Right forelimb (tissue), 1 donor: ENCODE measurements at regions not wholly inside any gene's neighbourhood (a gene's known extent, or its start where the extent isn't known, plus 50 kb on each side); places are given as distances from the start of the nearest gene placed in this dataset.

ENCODE experiments used
- DNase-seq: peaks from one replicate; pipeline ENCODE4 v3.0.0-alpha.2; 2018

- no peak for DNase-seq
These were observed 132.4 kb upstream of the LMO4 start for GRCh38 chr1:87196110-87196827.

DNA sequence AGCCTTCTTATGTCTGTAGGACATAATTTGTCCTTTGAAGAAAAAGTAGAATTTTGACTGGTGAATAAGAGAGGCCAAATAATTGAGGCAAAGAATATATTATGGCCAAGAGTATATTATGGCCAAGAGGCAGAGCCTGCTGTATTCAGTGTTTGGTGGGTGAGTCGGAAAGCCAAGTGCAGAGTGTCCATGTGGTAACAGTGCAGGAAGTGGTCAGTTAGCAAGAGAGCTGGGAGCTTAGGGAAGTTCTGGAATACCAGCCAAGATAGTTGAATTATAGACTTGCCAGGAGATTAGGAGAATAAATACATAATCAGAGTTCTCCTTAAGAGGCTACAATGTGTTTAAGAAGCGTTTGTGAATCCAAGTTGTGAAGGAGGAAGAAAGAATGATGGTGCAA is 131.5 kb upstream of the LMO4 start:
- no peak for DNase-seq

DNA sequence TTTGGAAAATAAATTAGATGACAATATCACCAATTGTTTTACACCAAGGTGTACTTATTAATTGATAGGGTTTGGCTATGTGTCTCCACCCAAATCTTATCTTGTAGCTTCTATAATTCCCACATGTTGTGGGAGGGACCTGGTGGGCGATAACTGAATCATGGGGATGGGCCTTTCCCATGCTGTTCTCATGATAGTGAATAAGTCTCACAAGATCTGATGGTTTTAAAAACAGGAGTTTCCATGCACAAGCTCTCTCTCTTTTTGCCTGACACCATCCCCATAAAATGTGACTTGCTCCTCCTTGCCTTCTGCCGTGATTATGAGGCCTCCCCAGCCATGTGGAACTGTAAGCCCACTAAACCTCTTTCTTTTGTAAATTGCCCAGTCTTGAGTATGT is 131.0 kb upstream of the LMO4 start:
- DNase-seq, result no peak

DNA sequence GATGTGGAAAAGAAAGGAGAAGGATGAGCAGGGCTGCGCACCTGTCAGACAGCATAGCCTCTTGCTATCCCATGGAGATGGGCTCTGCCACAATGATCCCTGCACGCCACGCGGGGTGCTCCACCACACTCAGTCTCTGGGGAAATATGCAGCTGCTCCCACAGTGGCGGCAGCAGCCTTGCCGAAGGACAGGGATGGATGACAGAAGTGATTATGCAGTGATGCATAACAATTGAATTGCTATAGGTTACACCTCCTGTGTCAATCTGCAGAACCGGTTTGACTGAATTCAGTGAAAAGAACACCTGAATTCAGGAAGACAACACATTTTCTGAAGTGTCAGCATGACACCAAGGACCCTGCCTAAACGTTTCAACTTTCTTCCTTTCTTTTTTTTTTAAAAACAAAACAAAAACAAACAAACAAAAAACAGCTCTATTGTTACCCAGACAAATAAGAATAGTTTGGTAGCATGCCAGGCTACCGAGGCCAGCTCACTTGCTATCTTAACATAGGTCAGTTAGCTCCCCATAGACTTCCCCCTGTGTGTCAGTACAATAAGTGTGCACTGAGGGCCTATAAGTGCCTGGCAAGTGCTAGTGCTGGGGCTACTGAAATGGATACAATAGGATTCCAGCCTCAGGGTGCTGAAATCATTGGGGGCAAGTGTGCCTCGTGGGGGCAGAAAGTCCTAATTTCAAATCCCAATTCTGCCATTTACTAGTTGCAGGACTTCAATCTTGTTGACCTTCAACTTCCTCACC is 127.6 kb upstream of the LMO4 start:
- no peak for DNase-seq

GRCh38 chr1:87201768-87202167 is 126.9 kb upstream of the LMO4 start:
- no peak for DNase-seq

DNA sequence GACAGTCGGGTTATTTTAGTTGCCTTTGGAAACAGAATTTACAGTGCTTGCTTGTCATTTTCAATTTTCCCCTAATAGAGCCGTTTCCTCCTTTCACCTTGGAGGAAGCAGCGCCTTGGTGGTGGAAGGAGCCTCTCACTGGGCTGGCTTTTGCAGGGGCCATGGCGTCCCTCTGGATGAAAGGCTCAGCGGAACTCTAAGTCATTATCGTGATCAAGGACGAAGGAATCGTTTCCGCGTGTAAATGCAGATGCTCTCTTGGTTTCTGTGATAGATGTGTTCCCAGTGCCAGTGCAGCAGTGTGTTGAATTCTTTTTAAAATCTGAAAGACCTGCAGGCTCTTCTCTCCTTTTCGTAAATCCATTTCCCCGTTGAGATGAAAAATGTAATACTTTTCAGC is 126.2 kb upstream of the LMO4 start:
- no peak for DNase-seq

GRCh38 chr1:87202922-87203655 is 125.6 kb upstream of the LMO4 start:
- DNase-seq, result no peak

DNA sequence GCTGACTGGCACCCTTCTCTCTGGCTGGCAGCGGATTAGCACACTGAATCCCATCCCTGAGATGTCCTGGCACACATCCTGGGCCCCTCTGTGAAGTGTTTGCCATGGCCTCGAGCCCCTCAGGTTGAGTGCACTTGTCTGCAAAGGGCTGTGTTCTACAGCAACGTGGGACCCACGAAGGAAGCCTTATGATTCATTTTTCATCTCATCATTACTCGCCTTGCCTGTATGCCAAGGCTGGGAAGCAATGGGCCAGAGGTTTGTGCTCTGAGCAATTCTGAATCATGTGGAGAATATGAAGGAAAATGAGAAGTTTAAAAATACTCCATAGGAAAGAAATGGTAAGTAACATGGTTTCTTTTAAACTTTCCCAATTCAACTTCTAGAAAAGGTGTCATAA is 124.8 kb upstream of the LMO4 start:
- DNase-seq, result no peak

DNA sequence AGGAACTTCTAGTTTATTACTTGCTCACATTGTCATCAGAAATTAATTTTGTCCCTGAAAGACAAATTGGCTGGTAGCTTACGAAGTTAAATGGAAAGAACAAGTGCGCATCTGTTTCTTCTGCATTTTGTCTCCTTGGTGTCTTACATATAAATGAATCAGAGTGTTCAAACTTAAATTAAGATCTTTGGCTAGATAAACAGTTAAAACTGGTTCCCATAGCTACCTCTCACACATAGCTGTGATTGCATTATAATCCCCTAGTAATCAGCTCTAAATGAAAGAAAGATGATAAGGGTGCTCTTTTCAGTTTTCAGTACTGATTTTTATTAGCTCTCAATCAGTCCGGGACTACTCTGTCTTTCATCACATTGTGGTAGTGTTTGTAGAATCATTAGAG is 124.2 kb upstream of the LMO4 start:
- no peak for DNase-seq

DNA sequence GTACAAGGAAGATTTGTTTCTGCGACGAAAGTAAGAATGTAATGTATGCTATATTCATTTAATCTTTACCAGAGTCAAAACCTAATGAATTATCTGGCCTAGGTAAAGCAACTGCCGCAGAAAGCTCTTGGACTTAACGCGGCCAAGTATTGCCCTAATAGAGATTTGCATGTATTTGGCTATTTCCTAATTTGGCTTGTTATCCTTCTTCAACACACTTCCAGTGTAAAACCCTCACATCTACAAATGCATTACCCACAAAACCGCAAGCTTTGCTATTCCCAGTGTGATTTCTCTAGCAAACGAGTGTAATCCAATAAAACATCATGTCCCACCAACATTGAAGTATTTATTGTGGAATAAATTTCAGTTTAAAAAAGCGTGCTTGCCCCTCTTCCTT is 123.8 kb upstream of the LMO4 start:
- no peak for DNase-seq

- DNase-seq, result no peak
These were observed 122.4 kb upstream of the LMO4 start for GRCh38 chr1:87206044-87206831.

GRCh38 chr1:87208080-87208479 is 120.6 kb upstream of the LMO4 start:
- DNase-seq, result no peak

DNA sequence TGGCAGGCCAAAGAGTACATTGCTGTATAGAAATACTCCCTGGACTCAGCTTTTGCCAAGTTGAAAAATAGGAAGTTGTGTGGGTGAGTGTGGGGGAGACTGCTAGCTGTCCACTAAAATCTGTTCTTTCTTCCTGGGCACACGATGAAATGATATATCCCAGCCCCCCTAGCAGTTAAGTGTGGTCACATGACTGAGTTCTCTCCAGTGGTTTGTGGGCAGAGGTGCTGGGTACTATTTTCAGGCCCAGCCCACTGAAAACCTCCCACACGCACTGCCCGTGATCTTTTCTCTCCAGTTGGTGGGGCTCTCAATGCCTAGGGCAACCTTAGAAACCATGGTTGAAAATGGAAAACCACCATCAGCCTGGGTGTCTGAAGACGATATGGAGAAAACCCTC is 119.7 kb upstream of the LMO4 start:
- no peak for DNase-seq

DNA sequence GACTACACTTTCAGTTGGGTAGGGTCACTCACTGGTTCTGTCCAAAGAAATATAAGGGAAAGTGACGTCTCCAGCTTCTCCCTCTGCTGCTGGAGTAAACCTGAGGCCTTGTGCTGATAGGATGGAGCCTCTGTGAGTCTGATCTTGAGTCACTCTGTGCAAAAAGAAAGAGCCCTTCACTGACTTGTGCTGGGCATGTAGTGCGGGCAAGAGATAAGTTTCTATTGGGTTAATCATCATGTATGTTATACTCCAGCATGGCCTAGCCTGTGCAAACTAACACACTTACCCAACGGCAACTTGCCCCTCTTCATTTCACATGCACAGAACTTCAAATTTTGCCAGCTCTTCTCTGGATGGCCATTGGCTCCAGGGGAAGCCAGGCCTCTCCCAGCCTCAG is 118.5 kb upstream of the LMO4 start:
- DNase-seq, result no peak

DNA sequence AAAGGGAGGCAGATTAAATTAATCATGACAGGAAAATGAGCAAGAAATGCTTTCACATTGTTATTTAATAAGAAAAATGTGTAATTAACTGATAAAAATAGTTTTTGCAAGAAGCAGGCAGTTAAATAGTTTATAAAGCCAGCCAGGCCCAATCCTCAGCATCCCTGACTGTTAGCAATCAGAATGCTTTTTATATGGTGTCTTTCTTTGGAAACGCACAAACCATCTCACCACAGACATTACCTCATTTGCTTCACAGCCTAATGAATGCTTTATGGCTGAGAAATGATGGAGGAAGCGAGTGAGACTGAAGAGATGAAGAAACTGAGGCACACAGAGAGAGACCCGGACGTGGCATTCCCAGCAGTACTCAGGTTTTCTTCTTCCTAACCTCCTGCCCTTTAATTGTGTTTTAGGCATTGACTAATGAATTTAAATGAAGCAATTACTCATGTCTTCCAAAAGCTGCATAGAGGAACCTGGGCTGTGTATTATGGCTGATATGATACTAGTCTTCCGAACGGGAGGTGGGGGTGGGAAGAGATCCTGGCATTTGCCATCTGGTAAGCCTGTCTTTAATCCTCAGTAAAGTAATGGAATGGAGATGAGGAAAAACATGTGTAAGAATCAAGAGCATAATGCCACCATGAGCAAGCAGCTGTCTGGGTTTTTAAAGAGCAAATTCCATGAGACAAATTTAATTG is 116.1 kb upstream of the LMO4 start:
- DNase-seq, result no peak

DNA sequence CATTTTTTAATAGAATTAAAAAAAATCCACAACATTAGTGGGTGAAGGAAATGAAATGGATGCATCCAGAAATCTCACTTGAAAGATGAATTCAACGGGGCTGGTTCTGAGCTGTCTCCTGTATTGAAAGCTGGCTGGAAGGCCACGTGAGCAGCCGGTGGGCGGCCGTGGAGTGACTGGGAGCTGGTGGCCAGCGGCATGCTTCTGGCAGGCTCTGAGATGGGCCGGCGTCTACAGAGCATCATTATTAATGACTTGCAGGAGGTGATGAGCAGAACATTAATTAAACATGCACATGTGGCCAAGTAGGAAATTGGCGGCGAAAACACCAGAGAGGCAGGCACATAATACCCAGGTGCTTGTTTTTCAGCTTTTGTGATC is 115.6 kb upstream of the LMO4 start:
- no peak for DNase-seq

DNA sequence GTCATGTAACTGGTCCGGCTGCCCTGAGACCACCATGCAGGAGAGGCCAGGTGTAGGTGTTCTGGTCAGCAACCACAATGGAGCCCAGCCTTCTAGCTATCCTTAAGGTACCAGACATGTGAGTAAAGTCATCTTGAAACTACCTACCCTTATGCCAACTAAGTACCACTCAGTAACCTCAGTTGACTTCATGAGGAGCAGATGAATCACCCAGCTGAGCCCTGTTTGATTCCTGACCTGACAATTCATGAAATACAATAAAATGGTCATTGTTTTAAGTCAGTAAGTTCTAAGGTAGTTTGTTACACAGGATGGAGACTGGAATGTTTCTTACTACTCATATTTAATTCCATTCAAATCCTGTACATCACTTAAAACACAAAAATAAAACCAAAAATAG is 113.1 kb upstream of the LMO4 start:
- DNase-seq, result no peak

GRCh38 chr1:87218618-87219017 is 110.1 kb upstream of the LMO4 start:
- no peak for DNase-seq

DNA sequence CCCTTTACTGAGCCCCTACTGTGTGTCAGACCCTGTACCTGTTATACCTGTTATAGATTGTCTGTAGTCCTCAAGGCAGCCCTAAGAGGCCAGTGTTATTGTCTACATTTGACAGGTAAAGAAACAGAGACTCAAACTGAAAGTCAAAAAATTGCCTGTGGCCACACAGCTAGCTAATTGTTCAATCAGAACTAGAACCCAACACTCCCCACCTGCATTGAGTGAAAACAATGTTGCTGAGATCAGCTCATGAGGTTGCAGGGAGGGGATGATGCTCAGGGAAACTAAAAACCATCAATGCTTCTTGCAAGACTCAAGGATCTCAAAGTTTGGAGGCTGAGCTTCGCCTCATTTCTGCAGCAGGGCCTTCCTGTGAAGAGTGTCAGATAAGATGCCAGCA is 109.5 kb upstream of the LMO4 start:
- no peak for DNase-seq

DNA sequence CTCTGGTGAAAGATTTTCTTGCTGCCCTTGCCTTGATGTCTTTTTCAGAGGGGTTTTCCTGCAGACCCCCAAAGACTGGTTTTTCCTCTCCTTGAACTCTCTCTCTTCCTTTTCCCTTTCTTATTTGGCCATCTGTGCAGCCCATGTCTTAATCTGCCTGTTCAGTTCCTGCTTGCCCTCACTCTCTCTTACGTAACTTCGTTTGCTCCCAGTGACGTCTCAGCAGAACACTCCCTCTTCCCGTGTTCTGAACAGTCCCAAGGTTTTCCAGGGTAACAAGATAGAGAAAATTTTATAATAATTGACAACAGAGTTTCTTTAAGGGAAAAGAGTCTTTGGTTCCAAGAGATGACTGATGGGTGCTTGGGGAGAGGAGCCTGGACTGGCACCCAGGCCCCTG is 109.1 kb upstream of the LMO4 start:
- DNase-seq, result no peak

DNA sequence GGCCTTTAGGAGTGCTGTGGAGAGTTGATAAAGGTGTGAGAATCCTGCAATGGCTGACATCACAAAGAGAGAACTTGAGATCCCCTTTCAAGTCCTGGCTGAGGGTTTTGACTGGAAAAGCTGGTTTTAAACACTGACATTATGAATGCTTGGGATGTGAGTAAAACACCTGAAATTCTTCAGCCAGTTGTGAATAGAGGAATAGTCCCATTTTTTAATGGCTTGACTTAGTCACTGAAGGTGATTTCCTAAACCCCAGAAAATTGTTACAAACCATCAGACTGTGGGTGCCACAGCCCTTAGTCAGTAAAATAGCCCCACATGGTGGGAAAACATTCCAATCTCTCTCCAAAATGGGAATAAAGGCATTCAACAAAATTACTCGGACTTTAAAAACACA is 107.7 kb upstream of the LMO4 start:
- DNase-seq, result no peak

- DNase-seq, result no peak
These were observed 104.5 kb upstream of the LMO4 start for GRCh38 chr1:87224201-87224600.

- DNase-seq, result no peak
These were observed 103.5 kb upstream of the LMO4 start for GRCh38 chr1:87225171-87225570.
